Forelimb muscle (tissue), 1 donor: ENCODE measurements at regions not wholly inside any gene's neighbourhood (a gene's known extent, or its start where the extent isn't known, plus 50 kb on each side); places are given as distances from the start of the nearest gene placed in this dataset.
"Not testable (repeated sequence)": the region's sequence is repeated elsewhere in the genome, so short reads cannot be mapped to it uniquely, and the experiment has no call there.

Experiments
- DNase-seq: peaks from one replicate; pipeline ENCODE4 v3.0.0-alpha.2; 2013; ENCODE audit warnings: low read depth

- no peak for DNase-seq
Measured at GRCh38 chr3:182508919-182509711, 284.2 kb upstream of the ATP11B start.

- no peak for DNase-seq
Measured at GRCh38 chr3:182509844-182510460, 283.4 kb upstream of the ATP11B start.

DNA sequence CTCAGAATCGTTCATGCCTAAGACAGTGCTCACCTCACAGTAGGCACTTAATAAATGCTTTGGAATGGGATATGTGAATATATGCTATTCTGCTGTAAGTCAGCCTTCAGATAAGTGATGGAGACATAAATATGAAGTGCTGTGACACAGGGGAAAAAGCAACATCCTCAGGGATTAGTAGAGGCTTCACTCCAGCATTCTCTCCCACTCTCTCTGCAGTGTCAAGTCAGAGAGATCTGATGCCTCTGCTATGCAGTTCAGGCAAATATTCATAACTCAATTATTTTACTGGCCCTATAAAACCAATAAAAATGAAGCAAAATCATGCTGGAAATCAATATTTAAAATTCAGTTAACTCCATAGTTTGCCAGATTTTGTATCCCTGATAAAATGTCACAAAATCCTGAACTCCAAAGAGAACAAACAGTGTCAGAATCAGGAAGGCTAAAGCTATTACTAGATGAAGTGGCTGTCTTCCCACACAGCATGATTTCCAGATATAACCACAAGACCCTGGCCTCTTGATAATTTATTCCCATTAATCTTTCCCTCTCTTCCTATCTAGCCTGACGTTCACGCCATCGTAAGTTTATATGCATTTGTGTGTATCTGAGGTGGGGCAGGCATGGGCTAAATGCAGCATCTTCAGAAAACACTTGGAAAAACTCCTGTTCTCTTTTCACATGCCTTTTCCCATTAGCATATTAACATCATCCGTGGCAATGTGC is 278.9 kb upstream of the ATP11B start:
- no peak for DNase-seq

DNA sequence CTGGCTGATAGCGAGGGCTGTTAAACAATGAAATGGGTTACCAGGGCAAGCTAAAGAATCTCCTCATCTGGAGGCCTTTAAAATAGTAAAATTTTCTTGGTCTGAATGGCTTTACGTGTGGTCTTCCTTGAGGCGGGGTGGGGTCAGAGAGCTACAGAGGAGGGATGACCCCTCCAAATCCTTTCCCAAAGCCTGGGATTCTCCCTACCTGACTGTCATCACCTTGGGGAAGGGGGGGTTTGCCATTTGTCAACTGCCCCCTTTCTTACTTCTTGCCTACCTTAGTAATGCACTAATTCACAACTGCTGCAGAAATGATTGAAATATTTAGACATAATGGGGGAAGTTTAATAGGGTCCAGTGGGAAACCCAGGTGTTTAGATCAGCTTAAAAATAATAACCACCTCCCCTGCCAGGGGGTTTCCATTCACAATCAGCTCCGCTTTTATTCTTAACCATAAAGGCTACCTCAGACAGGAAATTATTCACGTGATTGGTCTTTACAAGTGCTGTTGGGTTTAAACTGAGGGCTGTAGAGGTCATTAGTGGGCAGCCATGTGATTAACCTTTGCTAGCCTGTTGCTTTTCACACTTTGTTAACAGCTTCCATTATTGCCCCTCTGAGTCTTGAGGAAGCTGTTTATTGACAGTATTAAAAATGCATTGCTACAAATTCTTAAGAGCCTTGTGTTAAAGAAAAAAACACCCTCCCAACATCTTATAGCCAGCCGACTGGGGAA is 276.5 kb upstream of the ATP11B start:
- no peak for DNase-seq

DNA sequence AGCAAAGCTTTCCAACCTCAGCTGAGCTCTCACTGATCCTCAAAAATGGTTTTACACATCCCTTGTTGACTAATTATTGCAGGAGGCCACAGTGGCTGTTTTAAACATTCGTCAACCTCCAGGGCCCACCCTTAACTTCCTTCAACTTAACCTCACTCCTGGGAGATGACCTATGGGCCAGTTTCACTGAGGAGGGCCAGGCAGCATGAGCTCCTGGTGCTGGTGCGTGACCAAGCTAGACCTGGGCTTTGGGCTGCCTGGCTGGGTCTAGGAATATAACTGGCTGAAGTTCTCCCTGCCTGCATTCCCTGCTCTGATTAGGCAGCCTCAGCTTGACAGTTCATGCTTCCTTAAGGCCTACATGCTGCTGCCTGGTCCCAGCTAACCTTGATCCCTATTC is 273.7 kb upstream of the ATP11B start:
- DNase-seq = no peak

GRCh38 chr3:182521339-182521738 is 272.0 kb upstream of the ATP11B start:
- DNase-seq = no peak

DNA sequence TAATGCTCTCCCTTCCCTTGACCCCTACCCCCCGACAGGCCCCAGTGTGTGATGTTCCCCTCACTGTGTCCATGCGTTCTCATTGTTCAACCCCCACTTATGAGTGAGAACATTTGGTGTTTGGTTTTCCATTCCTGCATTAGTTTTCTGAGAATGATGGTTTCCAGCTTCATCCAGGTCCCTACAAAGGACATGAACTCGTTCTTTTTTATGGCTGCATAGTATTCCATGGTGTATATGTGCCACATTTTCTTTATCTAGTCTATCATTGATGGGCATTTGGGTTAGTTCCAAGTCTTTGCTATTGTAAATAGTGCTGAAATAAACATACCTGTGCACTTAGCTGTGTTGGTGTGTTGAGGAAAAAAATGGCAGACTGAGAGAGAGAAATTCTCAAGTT is 269.9 kb upstream of the ATP11B start:
- DNase-seq = not testable (repeated sequence)

DNA sequence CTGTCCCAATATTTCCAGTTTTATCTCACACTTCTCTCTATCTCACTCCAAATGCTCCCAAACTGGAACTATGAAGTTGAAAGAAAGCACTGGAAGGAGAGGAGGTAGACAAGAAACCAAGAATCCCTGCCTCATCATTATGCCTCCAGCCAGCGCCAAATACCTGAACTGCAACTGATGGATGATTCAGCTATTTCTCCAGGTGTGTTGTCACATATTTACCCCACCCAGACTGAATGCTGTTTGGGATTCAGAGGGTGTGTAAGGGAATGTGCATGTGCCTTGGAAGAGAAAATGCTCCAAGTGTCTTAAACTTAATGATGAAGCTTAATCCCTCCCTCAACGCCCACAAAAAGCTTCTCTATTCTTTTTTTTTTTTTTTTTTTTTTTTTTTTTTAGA is 269.5 kb upstream of the ATP11B start:
- DNase-seq = no peak

DNA sequence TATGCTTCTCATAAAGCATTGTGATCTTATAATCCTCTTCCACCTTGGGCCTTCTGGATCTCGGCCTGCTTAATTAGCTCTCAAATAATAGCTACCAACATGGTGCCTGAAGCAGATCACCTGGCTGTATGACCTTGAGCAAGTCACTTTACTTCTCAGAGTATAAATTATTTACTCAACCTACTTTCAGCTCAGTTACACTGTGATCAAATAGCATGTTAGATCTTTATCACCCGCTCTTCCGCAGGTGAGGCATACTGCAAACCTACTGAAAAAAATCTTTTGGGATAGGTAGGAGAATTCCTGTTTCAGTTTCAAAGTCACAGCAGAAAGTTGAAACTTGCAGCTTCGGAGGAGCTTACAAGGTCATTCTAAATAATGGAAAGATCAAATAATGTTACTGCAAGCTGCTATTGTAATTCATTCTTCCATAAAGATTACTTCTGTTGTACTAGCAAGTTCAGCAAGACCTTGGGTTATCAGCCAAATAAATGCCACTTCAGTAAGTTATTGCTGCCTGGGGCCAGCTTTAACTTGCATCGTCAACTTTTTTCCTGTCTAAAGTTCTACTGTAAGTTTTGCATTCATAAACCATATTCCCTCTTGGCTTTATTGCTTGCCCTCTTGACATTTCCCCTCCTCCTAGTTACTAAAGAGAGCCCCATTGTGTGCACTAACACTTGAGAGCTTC is 268.4 kb upstream of the ATP11B start:
- peak; percentile 16 for DNase-seq

GRCh38 chr3:182525766-182526374 is 267.4 kb upstream of the ATP11B start:
- no peak for DNase-seq

GRCh38 chr3:182527745-182528144 is 265.6 kb upstream of the ATP11B start:
- no peak for DNase-seq

DNA sequence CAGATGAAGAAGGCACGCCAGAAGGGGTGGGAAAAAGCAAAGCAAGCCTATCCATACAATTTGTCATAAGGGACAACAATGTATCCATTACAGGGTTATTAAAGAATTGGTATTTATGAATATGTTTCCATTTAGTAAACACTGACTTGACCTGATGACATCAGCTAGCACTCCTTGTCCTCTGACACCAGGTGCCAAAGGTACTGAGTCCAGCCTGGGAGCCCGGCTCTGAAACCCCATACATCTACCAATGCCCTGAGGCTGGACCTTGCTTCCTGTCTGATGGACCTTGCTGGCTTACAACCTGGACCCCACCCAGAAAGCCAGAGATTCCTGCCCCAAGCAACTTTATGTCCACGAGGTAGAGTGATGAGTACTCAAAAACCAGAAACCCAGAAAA is 263.0 kb upstream of the ATP11B start:
- DNase-seq = no peak

- DNase-seq = no peak
Measured at GRCh38 chr3:182533394-182533793, 259.9 kb upstream of the ATP11B start.

DNA sequence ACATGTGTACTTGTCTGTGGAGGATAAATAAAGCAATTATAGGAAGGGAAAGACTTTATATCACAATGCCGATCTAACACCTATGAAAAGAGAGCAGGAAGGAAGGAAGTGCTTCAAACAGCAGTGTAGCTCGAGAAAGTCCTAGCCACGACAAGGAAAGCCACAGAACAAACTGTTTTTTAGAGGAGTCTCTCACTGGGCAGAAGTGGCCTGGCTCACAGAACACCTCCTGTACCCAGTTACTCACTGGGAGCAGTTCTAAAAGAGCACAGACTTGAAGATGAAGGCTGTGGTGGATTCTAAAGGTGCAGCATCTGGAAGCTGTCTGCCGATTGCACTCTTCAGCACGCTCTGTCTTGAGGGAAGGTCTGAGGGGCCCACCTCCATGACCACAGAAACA is 248.8 kb upstream of the ATP11B start:
- DNase-seq = no peak

GRCh38 chr3:182562274-182562673 is 231.0 kb upstream of the ATP11B start:
- DNase-seq = no peak

DNA sequence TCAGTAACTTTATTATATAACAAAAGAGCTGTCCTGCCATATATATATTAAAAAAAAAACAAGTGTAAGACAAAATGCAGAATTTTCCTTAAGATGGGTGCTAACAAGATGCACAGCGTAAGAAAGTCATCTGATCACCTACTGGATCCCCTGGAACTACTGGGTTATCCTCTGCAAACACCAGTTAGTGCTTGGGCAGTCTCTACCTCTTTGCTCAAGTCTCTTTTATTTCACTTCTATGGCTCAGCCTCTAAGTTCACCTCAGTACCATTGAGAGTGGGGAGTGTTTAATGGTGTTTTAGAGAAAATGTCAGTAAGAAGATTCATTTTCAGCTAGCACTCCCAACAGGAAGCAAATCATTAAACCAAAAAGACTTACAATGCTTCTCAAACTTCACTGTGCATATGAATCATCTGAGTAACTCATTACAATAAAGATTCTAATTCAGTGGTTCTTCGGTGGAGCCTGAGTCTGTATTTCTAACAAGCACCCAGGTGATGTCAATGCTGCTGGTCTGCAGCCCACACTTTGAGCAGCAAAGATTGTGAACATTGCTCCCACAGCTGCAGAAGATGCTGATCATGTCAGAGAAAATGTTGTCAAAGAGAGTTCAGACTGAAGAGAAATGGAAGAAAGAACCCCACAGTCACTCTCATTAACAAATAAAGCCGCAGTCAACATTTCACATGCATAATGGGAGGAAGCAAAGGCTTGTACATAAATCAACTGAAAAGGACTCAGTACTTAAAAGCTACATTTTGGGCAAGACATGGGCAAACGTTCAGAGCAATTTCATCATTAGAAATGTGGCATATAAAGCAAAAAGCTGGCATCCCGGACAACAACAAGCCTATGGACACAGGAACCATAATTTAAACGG is 227.1 kb upstream of the ATP11B start:
- no peak for DNase-seq

GRCh38 chr3:182567700-182568099 is 225.6 kb upstream of the ATP11B start:
- DNase-seq = peak; percentile 35

GRCh38 chr3:182568261-182568660 is 225.0 kb upstream of the ATP11B start:
- DNase-seq = no peak

DNA sequence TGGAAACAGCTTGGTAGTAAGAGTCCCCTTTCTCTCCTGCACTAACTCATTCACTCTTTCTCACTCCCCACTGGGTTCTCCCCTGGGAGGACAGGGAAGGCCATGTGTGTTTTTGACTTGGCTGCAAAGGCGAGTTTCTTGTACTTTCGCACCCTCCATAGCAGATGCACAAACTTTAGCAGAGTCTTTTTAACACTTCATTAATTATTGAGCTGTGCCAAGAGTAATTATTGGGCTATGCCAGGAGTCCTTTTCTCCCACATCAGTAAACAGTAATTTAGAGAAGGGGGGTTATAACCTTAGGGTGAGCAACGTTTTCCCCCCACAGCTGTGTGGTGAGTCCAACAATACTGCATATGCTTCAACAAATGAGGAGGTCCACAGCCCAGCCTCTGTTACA is 224.4 kb upstream of the ATP11B start:
- DNase-seq = no peak

- no peak for DNase-seq
Measured at GRCh38 chr3:182570946-182571594, 222.2 kb upstream of the ATP11B start.
